ENCODE measurements at regions not wholly inside any gene's neighbourhood (a gene's known extent, or its start where the extent isn't known, plus 50 kb on each side); places are given as distances from the start of the nearest gene placed in this dataset.

GRCh38 chr18:73340135-73340977, 472.6 kb upstream of the NETO1 start:
- TF ChIP-seq CTCF (IDR thresholded peaks at IDR 0.05; ENCODE audit: low read depth, low read length): no peak
- TF ChIP-seq EZH2phosphoT487 (IDR thresholded peaks at IDR 0.05; ENCODE audit: low read depth): no peak

Measured in OCI-LY3 (cell line).